K562 (cell line): ENCODE measurements at regions not wholly inside any gene's neighbourhood (a gene's known extent, or its start where the extent isn't known, plus 50 kb on each side); places are given as distances from the start of the nearest gene placed in this dataset.

Source experiments
- ATAC-seq: fragments of 200-7000 bp; cut with Tn5 transposase; 3 replicates; pipeline ENCODE4 v1.9.1; 2020; ENCODE audit warnings: moderate library complexity
- BruUV-seq: library from RNA; stranded (reverse); fragments of 400-500 nt; replicated peaks from 2 replicates; lab custom pipeline; 2021; lab: Mats Ljungman, UMichigan
- CTCF ChIA-PET: fragments of 300-600 bp; formaldehyde crosslinking; extraction: SDS; loops from one replicate; lab custom pipeline; 2021; ENCODE audit warnings: low intra/inter-chr PET ratio; lab: Yijun Ruan, JAX
- POLR2A ChIA-PET: fragments of 300-600, 350-650 bp; sonication (Branson Sonifier 250); formaldehyde crosslinking; extraction: SDS; loops from one replicate; lab custom pipeline; 2021; ENCODE audit warnings: antibody characterized with exemption, inconsistent platforms; lab: Yijun Ruan, JAX
- DNase-seq, 4 experiments: peaks; one replicate each; pipeline versions ENCODE4 v3.0.0 to v3.0.0-alpha.2; 2011 to 2018; ENCODE audit warnings: low spot score in 3 of 4, mixed read lengths in 3 of 4; ENCODE audit errors: extremely low read depth in 1 of 4
- FAIRE-seq: peaks from 2 replicates; lab custom pipeline; 2011; peaks lifted over from hg19 to GRCh38; lab: Jason Lieb, UNC
- H2AFZ ChIP-seq: 2 replicates; pipeline ENCODE4 v1.6.0; 2011; ENCODE audit warnings: low read depth, low read length, control low read depth, inconsistent platforms
- H3K27ac ChIP-seq: fragments of 200-600 bp; 3 replicates; pipeline ENCODE4 v1.8.0; 2011; ENCODE audit warnings: low read depth, mild to moderate bottlenecking, control low read depth, inconsistent platforms, low read length, moderate library complexity, mixed read lengths; ENCODE audit errors: extremely low read depth
- H3K27me3 ChIP-seq, 2 experiments: fragments of 300-600 bp in 1 of 2; 2 replicates in 1 of 2; 3 replicates in 1 of 2; pipeline versions ENCODE4 v1.6.0 to v1.8.0; 2011; ENCODE audit warnings: inconsistent platforms in 2 of 2, low read length in 2 of 2, mild to moderate bottlenecking in 1 of 2, mixed read lengths in 1 of 2, moderate library complexity in 1 of 2; ENCODE audit not compliant: control insufficient read depth in 2 of 2, insufficient read depth in 2 of 2
- H3K36me3 ChIP-seq: fragments of 300-600 bp; 3 replicates; pipeline ENCODE4 v1.8.0; 2011; ENCODE audit warnings: mild to moderate bottlenecking, low read length, inconsistent platforms; ENCODE audit not compliant: control insufficient read depth, insufficient read depth
- H3K4me1 ChIP-seq, 2 experiments: fragments of 200-600 bp in 1 of 2; replicated peaks in 1 of 2; 2 replicates in 1 of 2; 3 replicates in 1 of 2; pipeline versions ENCODE4 v1.5.1 to v1.8.0; 2011; ENCODE audit warnings: inconsistent platforms in 2 of 2, low read length in 2 of 2, mild to moderate bottlenecking in 1 of 2, mixed read lengths in 1 of 2, moderate library complexity in 1 of 2; ENCODE audit not compliant: control insufficient read depth in 2 of 2, insufficient read depth in 2 of 2
- H3K4me2 ChIP-seq: 2 replicates; pipeline ENCODE4 v1.6.1; 2011; ENCODE audit warnings: low read length, control low read depth, inconsistent platforms, mixed read lengths; ENCODE audit not compliant: insufficient read depth
- H3K4me3 ChIP-seq: fragments of 200-600 bp; sonication (generic), shearing (Covaris generic); 2 replicates; pipeline ENCODE4 v1.5.1; 2016; ENCODE audit warnings: control low read depth, inconsistent platforms
- H3K79me2 ChIP-seq: fragments of 200-600 bp; 3 replicates; pipeline ENCODE4 v1.8.0; 2011; ENCODE audit warnings: low read length, inconsistent platforms; ENCODE audit not compliant: control insufficient read depth, insufficient read depth
- H3K9ac ChIP-seq, 2 experiments: 2 replicates each; pipeline versions ENCODE4 v1.6.0 to v1.6.1; 2011; ENCODE audit warnings: low read depth in 2 of 2, low read length in 2 of 2, control low read depth in 1 of 2, inconsistent platforms in 1 of 2, mild to moderate bottlenecking in 1 of 2, mixed read lengths in 1 of 2; ENCODE audit not compliant: insufficient read depth in 1 of 2
- H3K9me1 ChIP-seq: one replicate; pipeline ENCODE4 v1.6.0; 2011; ENCODE audit warnings: inconsistent platforms, mild to moderate bottlenecking, low read length, moderate library complexity; ENCODE audit not compliant: control insufficient read depth, insufficient read depth
- H3K9me3 ChIP-seq: replicated peaks from 2 replicates; pipeline ENCODE4 v1.5.1; 2011; ENCODE audit warnings: low read depth, low read length, inconsistent platforms; ENCODE audit not compliant: control insufficient read depth, insufficient read depth
- H4K20me1 ChIP-seq: replicated peaks from 2 replicates; pipeline ENCODE4 v1.6.1; 2011; ENCODE audit warnings: low read length, inconsistent platforms, mixed read lengths; ENCODE audit not compliant: control insufficient read depth, insufficient read depth
- CBX8 ChIP-seq: fragments of 200-600 bp; sonication (generic); IDR thresholded peaks from 2 replicates; pipeline ENCODE4 v1.6.1; 2012; ENCODE audit warnings: borderline replicate concordance, mixed run types, low read depth, mild to moderate bottlenecking, moderate library complexity, mixed read lengths, low read length, control low read depth, inconsistent platforms; ENCODE audit not compliant: poor library complexity, severe bottlenecking; ENCODE audit errors: extremely low read depth
- GATA2 ChIP-seq: sonication (generic); formaldehyde crosslinking; IDR thresholded peaks from 2 replicates; pipeline ENCODE4 v1.4.0; 2020; ENCODE audit warnings: mild to moderate bottlenecking, missing genetic modification reagents
- MCM5 ChIP-seq: fragments of 450-650 bp; IDR thresholded peaks from 2 replicates; pipeline ENCODE4 v1.6.1; 2016; ENCODE audit warnings: low read depth
- MTF1 ChIP-seq: fragments of 250-450 bp; sonication (Bioruptor Pico); IDR thresholded peaks from 2 replicates; pipeline ENCODE4 v1.9.0; 2021; ENCODE audit warnings: moderate library complexity, mild to moderate bottlenecking, inconsistent platforms, borderline replicate concordance
- SIRT6 ChIP-seq: IDR thresholded peaks from one replicate; pipeline ENCODE4 v1.6.1; 2012; ENCODE audit warnings: low read depth, mild to moderate bottlenecking, control low read depth, inconsistent platforms, low read length, moderate library complexity
- SIX5 ChIP-seq, 2 experiments: IDR thresholded peaks; 2 replicates each; pipeline ENCODE4 v1.6.1; 2011; ENCODE audit warnings: low read length in 2 of 2, borderline replicate concordance in 1 of 2, low read depth in 1 of 2, mild to moderate bottlenecking in 1 of 2, moderate library complexity in 1 of 2; ENCODE audit not compliant: insufficient read depth in 1 of 2
- WGBS: fragments of 100-300 bp; shearing (Covaris generic); methylation state at CpG from one replicate; pipeline ENCODE4 v1.1.6; 2016; ENCODE audit warnings: low coverage, mixed read lengths; ENCODE audit not compliant: insufficient coverage; ENCODE audit errors: missing lambda C conversion rate; 5-methylcytosine and 5-hydroxymethylcytosine counted together
- in situ Hi-C: fragments of 300-500 bp; cut with MboI; formaldehyde crosslinking; loops from 4 replicates; pipeline ENCODE4 v1.15.0; 2018; ENCODE audit warnings: inconsistent platforms, mixed read lengths
- intact Hi-C: fragments of 100-400 bp; cut with micrococcal nuclease; formaldehyde crosslinking; loops from 2 replicates; pipeline ENCODE4 v1.14.2; 2022

GRCh38 chr18:78378403-78378802 lies 601.2 kb upstream of the SALL3 start:
- POLR2A ChIA-PET: no interaction called here

GRCh38 chr18:78378983-78379382 lies 600.6 kb upstream of the SALL3 start:
- no peak for FAIRE-seq
- H3K4me2 ChIP-seq: no peak overlapping the region
- no peaks in the 10 kb centered on the region for H3K9me1 ChIP-seq
- H2AFZ ChIP-seq: no peak overlapping the region
- TF ChIP-seq SIRT6 (no peak), CBX8 (no peak), MCM5 (no peak), MTF1 (no peak), SIX5 (IDR thresholded peaks at IDR 0.05; ENCODE audit: borderline replicate concordance in 1 of 2, insufficient read depth in 1 of 2, low read depth in 1 of 2, low read length in 2 of 2) (no peak)
- CTCF ChIA-PET: no interaction called here
- no peaks in the 10 kb centered on the region for H4K20me1 ChIP-seq
- no peaks in the 10 kb centered on the region for H3K4me1 ChIP-seq
- H3K27me3 ChIP-seq: no peaks in the 10 kb centered on the region
- no peak for DNase-seq
- ATAC-seq: no peak
- H3K27ac ChIP-seq: no peak overlapping the region
- 0% methylated on average over 3 of the region's 3 CpGs for WGBS
- H3K4me3 ChIP-seq: no peak overlapping the region
- H3K79me2 ChIP-seq: no peaks in the 10 kb centered on the region
- no peak overlapping the region for H3K9ac ChIP-seq
- in situ Hi-C loops (no loop called here), intact Hi-C loops (no loop called here)
- POLR2A ChIA-PET: interaction anchor here (0.6 kb wide), 1 partner anchor 21 kb away, joined by 4 read pairs; no protein-coding TSS in a partner anchor
- BruUV-seq: no TSS peak
- no peaks in the 10 kb centered on the region for H3K9me3 ChIP-seq
- H3K36me3 ChIP-seq: no peaks in the 10 kb centered on the region

More at GRCh38 chr18:78378403-78378802, 601.2 kb upstream of the SALL3 start:
- no peak for TF ChIP-seq GATA2 (CRISPR knock-in tag)
- TF ChIP-seq, all 486 proteins: peak for 0
- no TSS peak for BruUV-seq
- H3K36me3 ChIP-seq: no peaks in the 10 kb centered on the region
- no peak for DNase-seq
- no peaks in the 10 kb centered on the region for H3K4me1 ChIP-seq
- CTCF ChIA-PET: no interaction called here
- no peaks in the 10 kb centered on the region; the same call in 1 of the 2 replicates for H4K20me1 ChIP-seq
- intact Hi-C loops: no loop called here
- in situ Hi-C loops: no loop called here
- H3K27ac ChIP-seq: no peak overlapping the region
- H3K4me3 ChIP-seq: no peak overlapping the region
- H3K27me3 ChIP-seq: no peaks in the 10 kb centered on the region
- H2AFZ ChIP-seq: no peak overlapping the region
- H3K9me3 ChIP-seq: no peaks in the 10 kb centered on the region
- no peaks in the 10 kb centered on the region for H3K9me1 ChIP-seq
- no peak overlapping the region for H3K9ac ChIP-seq
- 1% methylated on average over 5 of the region's 7 CpGs for WGBS
- no peak for ATAC-seq
- H3K4me2 ChIP-seq: no peak overlapping the region
- no peaks in the 10 kb centered on the region for H3K79me2 ChIP-seq
- no peak for FAIRE-seq
